ENCODE measurements at regions not wholly inside any gene's neighbourhood (a gene's known extent, or its start where the extent isn't known, plus 50 kb on each side); places are given as distances from the start of the nearest gene placed in this dataset.

DNA sequence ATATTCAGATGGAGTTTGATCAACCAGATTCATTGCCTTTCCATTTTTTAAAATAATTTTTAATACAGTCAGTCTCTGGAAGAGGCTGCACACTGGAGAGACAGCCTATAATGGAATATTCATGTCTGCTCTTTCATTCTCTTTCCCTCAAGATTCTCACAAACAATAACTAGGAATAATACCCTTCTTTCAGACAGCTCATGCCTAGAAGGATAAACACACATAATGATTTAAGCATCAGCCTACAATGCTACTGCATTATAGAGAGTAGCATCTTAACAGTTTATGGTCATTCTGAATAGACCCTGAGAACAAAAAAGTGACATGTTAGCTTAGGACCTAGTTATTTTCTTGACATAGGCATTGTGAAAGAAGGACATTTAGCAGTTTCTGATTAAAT is 1692.3 kb downstream of the GRIK2 start:
- DNase-seq, result no peak

DNA sequence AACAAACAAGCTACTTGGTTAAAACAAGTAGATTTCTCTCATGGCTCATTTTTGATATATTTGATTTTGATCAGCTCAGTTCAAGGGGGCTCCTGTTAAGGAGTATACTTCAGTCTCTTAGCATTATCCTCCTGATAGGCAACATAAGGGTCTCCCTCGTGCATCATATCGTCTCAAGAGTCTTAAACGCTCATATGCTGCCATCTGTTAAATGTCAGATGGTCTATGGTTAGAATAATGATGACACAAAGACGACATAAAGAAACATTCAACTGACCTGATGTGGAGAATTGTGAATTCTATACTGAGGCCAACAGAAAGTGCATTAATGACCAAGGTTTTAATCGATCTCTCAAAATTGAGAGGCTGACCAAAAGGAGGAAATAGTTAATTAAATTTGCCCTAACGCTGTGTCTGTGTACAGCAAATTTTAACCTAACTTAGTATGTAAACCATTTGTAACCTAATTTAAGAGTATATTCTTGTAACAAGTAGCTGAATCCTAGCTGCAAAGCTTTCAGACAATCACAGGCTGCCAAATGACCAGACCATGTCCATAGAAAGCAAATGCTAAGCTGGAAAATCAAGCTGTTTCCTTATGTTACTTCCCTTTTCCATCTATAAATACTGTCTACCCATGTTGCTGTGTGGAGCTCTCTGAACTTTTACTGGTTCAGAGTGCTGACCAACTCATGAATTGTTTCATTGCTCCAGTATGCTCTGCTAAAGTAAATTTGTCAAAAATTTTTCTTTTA is 1688.5 kb downstream of the GRIK2 start:
- DNase-seq, result no peak

DNA sequence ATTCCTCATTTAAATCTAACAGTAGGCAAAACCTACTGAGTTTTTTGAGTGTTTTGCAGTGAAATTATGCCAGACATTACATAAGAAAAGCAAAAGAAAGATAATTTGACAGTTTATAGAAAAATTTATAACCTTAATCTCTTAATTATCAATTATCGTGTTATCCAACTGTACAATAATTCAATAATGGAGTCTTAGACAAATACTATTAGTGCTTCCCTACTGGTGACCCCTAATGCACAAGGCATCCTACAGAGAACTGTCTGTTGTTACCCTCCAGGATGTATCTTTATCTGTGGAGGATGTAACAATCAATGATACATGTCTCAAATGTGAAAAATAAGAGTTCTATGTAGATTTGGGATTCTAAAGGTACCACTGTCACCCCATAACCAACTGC is 1687.6 kb downstream of the GRIK2 start:
- DNase-seq, result no peak

DNA sequence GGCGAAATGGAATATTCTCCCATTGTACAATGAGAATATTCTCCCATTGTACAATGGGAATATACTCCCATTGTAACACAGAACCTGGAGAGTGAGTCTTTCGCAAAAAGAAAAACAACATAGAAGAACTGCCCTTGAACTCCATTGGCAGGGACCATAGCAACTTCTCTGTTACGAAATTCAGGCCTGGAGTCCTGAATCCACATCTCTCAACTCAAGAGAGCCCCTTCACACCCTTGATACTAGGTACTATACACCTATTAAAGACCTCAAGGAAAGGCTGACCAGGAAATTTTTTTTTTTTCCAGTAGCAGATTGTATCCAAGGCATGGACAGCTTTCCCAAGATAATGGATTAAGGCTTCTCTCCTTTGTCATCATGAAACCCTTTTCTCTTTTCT is 1687.0 kb downstream of the GRIK2 start:
- no peak for DNase-seq

DNA sequence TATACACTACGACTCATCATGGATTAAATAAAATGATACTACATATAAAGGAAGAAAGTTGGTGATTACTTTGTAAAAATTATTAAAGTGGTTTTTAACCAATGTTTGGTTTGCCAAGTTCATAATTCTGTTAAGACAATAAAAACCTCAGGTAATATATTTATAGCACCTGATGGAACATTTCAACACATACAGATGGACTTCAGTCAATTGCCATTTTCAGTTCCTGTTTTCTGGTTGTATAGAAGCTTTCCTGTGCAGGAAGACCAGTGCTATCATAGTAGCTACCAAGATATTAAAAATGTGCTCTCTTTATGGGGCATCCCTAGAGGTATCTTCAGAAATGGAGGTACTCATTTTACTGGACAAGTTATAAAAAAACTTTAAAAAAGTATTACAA is 1686.4 kb downstream of the GRIK2 start:
- DNase-seq, result no peak

DNA sequence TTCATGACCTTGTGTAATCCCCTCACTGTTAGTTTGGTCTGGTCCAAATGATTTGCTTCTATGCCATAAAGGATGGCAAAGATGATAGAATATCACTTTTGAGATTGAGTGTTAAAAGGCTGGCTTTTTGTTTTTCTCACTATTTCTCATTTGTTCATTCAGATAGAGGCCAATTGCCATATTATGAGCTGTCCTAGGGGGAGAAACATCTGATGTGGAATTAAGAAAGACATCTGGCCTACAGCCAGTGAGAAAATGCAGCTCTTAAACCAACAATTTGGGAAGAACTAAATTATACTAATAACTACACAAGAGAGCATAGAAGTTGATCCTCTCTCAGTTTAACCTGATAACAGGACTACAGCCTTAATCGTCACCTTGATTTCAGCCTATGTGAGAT is 1668.6 kb downstream of the GRIK2 start:
- DNase-seq, result no peak

DNA sequence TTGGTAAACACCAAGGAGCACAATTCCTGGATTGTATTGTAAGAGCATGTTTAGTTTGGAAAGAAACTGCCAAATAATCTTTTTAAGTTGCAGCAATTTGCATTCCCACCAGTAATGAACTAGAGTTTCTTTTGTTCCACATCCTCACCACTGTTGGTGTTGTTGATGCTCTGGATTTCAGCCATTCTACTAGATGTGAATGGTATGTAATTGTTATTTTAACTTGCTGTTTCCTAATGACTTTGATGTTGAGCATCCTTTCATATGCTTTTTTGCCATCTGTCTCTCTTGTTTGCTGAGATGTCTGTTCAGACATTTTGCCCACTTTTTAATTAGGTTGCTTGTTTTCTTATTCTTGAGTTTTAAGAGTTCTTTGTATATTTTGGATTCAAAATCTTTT is 1654.1 kb downstream of the GRIK2 start:
- no peak for DNase-seq

DNA sequence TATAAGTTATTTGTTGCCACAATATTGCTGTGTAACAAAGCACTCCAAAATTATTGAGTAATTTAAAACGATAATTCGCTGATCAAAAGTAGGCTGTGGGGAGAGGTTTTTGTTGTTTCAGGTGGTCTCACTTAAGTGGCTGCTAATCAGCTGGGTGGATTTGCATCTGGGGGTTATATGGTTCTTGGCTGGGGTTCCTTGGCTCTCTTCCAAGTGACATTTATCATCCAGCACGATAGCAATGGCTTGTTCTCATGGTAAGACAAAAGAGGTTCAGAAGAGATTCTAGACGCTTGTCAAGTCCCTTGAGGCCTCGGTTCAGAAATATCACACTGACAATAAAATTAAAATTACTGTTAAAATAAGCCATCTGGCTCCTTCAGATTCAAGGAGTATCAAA is 1648.8 kb downstream of the GRIK2 start:
- no peak for DNase-seq

DNA sequence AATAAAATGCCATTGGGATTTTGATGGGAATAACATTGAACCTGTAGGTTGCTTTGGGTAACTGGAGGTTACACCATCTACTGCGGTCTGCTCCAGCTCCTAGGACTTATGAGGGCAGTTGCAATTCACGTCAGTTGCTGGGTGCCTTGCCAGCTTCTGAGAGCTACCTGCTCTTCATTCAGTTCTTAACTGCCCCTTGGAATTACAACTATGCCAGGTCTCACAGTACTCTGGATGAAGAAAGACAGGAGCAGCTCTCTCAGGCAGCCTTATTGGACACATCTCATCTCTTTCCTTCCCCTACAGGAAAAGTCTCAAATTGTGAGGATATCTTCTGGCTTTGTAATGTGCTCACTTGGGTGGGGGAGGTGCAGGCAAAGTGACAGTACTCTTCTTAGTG is 1643.3 kb downstream of the GRIK2 start:
- no peak for DNase-seq

DNA sequence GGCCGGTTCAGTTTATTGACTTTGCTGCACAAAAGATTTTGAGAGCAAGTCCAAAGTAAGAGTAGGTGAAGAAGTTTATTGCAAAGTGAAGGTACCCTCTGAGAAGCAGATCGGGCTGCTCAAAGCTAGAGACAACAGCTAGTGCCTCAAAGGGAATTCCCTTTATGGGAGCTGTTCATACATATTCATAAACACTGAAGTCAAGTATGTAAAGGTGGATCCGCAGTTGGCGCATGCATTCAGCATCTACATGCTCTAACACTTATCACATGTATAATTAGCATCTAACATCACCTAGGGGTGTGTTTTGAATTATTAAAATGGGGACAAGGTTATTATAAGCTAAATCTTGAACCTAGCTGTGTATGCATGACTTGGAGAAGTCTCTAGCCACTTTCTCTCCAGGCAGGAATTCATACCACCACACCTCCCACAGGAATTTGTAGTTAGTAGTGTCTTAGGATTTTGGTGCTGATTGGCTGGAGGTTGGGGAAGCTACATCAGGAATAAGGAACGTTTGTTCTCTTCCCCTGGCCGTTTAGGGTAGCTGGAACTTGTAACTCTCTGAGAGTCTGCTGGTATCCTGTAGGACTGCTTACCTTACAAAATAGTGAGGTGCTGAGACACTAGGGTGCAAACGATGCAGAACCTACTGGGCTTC is 1633.9 kb downstream of the GRIK2 start:
- DNase-seq, result no peak

DNA sequence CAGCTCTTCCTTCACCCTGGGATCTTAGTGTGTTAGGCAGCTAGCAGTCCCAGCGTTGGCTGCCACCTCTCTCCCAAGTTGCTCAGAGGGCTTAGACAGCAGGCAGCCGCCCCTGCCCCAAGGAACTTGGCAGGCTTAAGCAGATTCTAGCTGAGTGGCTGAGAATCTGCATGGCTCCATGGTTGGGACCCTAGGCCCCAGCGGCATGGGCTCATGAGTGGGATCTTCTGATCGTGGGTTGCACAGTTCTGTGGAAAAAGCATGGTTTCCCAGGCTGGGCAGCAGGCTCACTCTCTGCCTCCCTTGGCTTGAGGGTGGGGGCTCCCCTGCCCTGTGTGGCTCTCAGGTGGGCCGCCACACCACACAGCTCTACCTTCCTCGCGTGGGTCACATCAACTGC is 1624.9 kb downstream of the GRIK2 start:
- no peak for DNase-seq

DNA sequence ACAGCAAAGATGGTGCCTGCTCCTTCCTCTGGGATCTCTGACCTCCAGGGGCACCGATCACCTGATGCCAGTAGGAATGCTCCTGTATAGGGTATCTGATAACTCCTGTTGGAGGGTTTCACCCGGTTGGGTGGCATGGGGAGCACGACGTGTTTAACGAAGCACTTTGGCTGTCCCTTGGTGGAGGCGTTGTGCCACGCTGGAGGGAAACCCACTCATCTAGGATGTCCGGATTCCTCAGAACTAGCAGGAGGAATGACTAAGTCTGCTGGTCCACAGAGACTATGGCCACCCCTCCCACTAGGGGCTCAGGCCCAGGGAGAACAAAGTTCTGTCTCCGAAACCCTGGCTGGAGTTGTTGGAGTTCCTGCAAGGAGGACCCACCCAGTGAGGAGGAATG is 1624.4 kb downstream of the GRIK2 start:
- DNase-seq, result no peak

DNA sequence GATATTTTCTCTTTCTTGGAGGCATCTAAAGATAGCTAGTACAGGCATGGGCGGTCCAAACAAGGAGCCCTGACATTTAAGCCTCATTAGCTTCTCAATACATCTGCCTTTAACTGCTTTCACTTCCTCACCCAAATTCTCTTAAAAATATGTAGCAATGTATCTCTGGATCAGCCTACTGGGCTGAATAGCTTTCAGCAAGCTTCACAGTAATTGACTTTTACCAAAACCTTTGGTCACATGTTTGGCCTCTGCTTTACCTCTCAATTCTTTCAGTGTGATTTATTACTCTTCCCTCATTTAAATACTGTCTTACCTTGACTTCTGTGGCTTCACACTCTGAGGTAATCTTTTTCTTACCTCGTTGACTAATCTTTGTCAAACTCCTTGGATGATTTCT is 1618.1 kb downstream of the GRIK2 start:
- no peak for DNase-seq

DNA sequence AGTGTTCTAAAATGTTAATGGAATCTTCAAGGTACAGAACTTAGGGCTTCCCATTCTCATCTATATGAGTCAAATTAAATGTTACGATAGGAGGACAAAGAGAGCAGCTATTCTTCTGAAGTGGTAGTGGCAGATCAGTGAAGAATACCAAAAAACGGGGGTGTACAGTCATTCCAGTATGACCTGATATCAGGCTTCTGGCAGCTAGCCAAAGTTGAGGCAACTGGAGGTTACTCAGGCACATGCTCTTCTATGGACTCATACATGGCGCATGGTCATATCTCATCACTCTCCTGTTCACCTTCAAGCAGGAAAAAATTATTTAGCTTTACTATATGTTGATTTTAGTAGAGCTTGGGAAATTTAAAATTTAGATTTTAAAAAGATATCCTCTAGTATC is 1608.8 kb downstream of the GRIK2 start:
- no peak for DNase-seq

DNA sequence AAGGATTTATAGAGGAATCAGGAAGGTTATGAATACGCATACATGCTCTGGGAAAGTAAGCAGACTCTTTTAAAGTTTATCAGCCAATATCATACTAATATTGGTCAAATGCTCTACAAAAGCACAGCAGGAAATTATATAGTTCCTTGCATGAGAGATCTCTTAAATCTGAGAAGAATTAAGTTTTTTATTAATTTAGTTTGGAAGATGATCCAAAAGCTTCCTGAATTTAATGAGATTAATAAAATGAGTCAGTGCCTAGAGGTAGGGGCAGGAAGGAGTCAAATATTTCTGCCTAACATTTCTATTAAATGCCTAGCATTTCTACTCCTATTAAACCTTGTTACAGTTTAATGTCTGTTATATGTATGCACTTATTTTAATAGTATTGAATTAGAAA is 1608.2 kb downstream of the GRIK2 start:
- no peak for DNase-seq

DNA sequence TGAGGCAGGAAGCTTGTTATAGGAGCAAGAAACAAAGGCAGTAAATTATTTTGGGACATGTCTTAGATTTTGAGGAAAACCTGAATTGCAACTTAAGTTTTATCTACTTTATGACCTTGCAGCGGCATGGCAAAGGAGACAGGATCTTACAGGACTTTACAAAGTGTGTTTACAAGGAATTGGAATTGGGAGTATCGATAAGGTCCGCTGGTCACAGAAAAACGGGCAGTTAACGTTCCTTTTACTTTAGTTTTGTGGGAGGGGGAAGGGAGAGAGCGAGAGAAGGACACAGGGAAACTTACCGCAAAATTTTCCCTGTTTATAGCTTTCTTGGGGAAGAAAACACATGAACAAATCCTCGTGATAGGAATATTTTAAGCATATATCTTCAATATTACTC is 1607.2 kb downstream of the GRIK2 start:
- DNase-seq, result no peak

DNA sequence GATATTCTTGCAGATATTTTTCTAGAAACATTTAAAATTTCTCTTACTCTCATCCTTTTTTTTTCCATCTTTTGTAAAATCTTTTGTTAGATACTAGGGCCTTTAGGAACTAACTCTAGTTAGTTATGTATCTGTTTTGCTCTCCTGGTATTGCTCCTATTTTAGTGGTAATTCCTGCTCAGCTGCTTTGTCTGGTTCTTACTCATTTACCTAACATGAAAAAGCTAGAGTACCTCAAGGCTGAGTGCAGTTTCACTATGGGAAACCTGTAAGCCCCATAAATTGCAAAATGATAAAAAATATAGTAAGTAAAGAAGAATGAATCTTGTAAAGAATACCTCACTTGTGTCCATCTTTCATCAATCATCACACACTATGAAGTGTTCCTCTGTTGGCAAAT is 1602.0 kb downstream of the GRIK2 start:
- no peak for DNase-seq

DNA sequence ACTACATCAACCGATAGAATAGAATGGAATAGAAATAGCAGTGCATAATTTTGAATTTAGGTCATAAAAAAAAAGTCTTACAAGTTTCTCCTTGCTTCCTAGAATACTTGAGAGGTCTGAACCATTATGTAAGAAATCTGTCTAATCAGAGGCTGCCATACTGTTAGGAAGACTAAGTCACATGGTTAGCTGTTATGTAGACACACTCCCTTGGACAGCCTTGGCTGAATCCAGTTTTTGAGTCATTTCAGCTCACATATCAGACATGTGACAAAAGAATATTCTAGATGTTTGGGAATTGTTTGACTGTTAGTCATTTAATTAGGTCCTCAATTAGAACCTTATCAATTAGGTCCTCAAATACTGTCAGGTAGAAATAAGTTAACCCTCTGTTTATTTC is 1601.4 kb downstream of the GRIK2 start:
- DNase-seq, result no peak

DNA sequence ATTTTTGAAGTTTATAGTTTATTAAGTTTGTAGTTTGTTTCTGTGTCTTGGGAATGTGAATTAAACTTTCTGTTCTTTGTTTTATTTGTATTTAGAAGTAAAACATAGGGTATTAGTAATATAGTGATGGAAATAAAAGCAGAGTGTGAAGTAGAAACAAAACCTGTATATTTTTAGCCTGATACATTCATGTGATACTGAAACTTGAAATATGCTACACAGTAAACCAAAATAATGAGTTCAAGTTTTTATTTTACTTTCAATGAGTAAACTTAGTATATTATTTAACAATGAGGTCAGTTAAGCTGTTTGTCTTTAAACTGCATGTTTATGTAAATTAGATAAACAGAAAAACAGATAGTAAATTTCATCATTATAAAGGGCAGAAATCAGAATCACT is 1592.6 kb downstream of the GRIK2 start:
- DNase-seq, result no peak

DNA sequence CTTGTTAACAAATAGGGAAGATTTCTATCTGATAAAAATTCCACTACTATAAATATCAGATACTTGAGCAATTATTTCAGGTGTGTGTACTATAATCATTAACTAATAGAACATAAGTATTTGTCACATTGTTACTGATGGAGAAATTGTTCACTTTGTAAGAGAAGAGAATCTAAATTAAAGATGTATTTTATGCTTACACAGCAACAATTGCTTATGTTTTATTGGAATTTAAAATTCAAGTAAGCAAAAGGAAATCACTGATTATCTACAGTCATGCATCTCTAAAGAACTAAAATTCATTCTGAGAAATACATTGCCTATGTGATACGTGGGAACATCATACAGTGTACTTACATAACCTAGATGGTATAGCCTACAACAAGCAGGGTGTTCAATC is 1590.8 kb downstream of the GRIK2 start:
- DNase-seq, result no peak

DNA sequence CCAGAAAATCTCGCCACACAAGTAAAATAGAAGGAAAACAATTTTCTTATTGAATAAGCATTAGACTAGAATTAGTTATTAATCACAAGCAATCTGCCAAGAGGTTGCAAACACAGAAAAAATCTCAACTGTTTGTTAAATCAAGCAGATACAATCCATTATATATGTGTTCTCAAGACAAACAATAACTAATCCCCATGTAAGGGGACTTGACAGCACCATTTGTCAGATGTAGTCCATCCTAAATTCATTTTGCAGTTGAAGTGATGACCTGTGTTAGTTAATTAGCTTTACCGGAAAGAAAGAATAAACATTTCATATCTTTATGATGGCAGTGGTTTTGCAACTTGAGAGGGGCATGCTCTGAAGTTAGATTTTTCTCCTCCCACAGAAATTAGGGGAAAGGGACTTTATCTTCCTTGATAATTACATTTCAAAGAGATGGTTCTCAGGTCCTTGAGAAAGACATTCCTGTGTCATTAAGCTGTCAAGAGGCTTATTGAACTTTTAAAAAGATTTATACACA is 1588.0 kb downstream of the GRIK2 start:
- no peak for DNase-seq

DNA sequence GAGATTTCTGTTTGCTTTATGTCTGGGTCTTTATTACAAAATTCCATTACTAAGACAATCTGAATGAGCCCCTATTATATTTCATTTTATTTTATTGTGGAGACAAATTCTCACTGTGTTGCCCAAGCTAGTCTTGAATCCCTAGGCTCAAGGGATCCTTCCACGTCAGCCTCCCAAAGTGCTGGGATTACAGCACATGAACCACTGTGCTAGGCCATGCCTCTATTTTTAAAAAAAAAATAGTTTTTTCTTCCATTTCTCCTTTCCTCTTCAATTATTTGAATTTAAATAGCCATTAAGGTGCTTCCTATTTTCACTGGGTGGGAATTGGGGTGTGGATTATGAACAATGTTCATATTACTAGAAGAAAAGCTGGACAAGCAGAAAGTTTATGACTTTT is 1587.4 kb downstream of the GRIK2 start:
- DNase-seq, result no peak

DNA sequence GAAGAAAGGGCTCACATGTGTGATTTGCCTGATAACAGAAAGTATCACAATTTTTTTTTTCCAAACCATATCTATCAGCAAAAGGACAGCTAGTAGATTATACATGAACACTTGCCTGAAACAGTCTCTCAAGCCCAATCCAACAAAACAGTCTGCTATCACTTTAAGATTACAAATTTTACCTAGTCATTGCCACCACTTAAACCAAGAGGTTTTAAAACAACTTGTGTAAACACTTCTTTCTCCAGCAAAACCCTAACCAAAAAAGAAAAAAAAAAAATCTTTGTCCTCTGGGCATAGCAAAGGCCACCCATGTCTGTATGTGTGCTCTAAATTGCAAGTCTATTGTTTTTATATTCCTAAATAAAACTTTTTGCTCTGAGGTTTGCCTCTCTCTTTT is 1568.4 kb downstream of the GRIK2 start:
- no peak for DNase-seq

DNA sequence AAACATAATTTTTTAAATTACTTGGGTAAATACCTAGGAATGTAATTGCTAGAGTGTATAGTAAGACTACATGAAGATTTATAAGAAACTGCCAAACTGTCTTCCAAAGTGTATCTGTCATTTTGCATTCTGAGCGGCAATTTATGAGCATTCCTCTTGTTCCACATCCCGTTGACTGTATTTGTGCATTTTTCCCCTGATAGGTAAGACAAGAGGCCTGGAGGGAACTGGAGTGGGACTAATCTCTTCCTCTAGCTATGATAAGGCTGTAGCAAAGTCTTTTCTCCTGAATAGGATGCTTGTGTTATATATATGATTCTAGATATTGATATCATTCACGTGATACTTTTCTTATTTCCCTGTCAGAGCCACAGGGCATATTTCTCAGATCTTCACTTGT is 1557.5 kb downstream of the GRIK2 start:
- DNase-seq, result no peak
